RWPE1 (cell line): ENCODE measurements at regions not wholly inside any gene's neighbourhood (a gene's known extent, or its start where the extent isn't known, plus 50 kb on each side); places are given as distances from the start of the nearest gene placed in this dataset.

Experiments
- CTCF ChIA-PET: fragments of 350-600 bp; sonication (Branson Sonifier 250); formaldehyde crosslinking; extraction: SDS; loops from one replicate; lab custom pipeline; 2021; lab: Yijun Ruan, JAX
- POLR2A ChIA-PET: fragments of 400-600 bp; formaldehyde crosslinking; extraction: SDS; loops from one replicate; lab custom pipeline; 2020; ENCODE audit warnings: antibody characterized with exemption; ENCODE audit not compliant: low non-redundant PET; lab: Yijun Ruan, JAX
- DNase-seq: peaks from one replicate; pipeline ENCODE4 v3.0.0; 2012; ENCODE audit warnings: low spot score
- H3K27ac ChIP-seq: fragments of 450-650 bp; 2 replicates; pipeline ENCODE4 v1.5.1; 2017
- TF ChIP-seq, protein P1 (sequence below): fragments of 450-650 bp; conservative IDR thresholded peaks from 2 replicates; pipeline ENCODE4 v1.5.1; 2017; ENCODE audit warnings: low read depth, mild to moderate bottlenecking

DNA sequence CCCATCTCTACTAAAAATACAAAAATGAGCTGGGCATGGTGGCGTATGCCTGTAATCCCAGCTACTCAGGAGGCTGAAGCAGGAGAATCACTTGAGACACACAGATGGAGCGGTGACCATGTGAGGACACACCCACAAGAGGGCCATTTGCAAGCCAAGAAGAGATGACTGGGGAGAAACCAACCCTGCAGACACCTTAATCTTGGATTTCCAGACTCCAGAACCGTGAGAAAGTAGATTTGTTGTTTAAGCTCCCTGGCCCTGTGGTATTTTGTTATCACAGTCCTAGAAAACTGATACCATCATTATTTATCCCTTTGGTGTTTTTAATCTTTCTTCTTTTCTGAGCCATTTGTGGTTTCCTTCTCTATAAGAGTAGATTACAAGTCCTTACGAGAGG lies 88.6 kb upstream of the ID2 start:
- no peak for DNase-seq
- TF ChIP-seq, protein P1, sequence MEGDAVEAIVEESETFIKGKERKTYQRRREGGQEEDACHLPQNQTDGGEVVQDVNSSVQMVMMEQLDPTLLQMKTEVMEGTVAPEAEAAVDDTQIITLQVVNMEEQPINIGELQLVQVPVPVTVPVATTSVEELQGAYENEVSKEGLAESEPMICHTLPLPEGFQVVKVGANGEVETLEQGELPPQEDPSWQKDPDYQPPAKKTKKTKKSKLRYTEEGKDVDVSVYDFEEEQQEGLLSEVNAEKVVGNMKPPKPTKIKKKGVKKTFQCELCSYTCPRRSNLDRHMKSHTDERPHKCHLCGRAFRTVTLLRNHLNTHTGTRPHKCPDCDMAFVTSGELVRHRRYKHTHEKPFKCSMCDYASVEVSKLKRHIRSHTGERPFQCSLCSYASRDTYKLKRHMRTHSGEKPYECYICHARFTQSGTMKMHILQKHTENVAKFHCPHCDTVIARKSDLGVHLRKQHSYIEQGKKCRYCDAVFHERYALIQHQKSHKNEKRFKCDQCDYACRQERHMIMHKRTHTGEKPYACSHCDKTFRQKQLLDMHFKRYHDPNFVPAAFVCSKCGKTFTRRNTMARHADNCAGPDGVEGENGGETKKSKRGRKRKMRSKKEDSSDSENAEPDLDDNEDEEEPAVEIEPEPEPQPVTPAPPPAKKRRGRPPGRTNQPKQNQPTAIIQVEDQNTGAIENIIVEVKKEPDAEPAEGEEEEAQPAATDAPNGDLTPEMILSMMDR, result no peak
- ChIA-PET POLR2A (interaction anchor here (0.6 kb wide), 1 partner anchor 28 kb away, joined by 3 read pairs; no protein-coding TSS in a partner anchor), CTCF (interaction anchor here (0.5 kb wide), 1 partner anchor 1556 kb away, joined by 4 read pairs; no protein-coding TSS in a partner anchor)
- no peak overlapping the region for H3K27ac ChIP-seq

- no peak for DNase-seq
- CTCF ChIA-PET, result interaction anchor here (0.7 kb wide), 1 partner anchor 577 kb away, joined by 3 read pairs; no protein-coding TSS in a partner anchor
- TF ChIP-seq, protein P1, result no peak
- POLR2A ChIA-PET, result no interaction called here
- H3K27ac ChIP-seq, result no peak overlapping the region
Measured at GRCh38 chr2:8594731-8595427, 87.0 kb upstream of the ID2 start.

DNA sequence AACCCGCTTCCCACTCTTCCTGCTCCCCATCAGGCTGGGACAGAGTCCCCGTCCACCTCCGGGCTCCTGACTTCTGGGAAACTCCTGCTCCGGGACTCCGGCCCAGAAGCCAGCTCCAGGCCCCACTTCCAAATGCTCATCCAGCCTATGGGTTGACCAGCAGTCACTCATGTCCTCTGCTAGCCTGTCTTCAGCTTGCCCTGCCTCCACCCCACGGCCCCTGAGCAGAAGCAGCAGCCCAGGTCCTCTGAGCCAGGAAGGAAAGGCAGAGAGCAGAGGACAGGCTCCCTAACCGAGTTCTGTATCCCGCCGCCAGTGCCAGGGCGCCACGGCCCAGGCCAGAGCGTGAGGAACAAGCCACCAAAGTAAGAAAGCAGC lies 86.4 kb upstream of the ID2 start:
- ChIA-PET POLR2A (no interaction called here), CTCF (interaction anchor here (0.7 kb wide), 1 partner anchor 577 kb away, joined by 3 read pairs; no protein-coding TSS in a partner anchor)
- H3K27ac ChIP-seq, result no peak overlapping the region
- TF ChIP-seq, protein P1, result no peak
- no peak for DNase-seq

DNA sequence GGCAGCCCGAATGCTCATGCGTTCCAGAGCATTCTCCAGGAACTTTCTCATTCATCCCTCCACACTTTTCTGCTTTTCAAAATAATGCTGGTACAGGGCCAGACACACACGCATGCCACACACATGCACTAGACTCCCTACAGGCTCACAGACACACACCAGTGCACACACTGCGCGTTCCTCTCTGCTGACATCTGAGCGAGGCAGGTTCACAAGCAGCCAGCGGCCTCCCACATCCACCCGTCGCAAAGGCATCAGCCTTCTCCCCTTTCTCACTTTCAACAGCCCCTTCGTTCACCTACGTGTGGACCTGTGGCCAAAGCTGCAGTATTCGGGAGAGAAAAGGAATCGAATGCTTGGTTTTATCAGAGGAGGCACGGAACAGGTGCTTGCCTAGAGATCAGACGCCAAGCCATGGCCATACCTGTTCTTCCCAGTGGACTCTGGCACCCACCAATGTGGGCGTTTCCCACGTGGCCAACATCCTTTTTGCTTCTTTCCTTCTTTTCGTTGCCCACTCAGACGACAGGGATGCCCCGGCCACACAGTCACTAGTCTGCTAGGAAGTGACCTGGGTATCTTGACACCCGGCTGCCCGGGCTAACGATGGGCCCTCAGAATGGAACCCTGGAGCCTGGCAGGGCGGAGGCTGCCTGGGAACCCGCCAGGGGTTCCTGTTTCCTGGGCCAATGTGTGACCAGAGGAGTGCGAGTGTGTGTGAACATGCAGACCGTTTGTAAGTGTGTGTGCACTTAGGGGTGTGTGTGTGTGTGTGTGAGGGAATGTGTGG lies 85.8 kb upstream of the ID2 start:
- ChIA-PET CTCF (interaction anchor here (0.7 kb wide), 1 partner anchor 578 kb away, joined by 3 read pairs; no protein-coding TSS in a partner anchor), POLR2A (no interaction called here)
- TF ChIP-seq, protein P1, result no peak
- no peak for DNase-seq
- H3K27ac ChIP-seq, result no peak overlapping the region

DNA sequence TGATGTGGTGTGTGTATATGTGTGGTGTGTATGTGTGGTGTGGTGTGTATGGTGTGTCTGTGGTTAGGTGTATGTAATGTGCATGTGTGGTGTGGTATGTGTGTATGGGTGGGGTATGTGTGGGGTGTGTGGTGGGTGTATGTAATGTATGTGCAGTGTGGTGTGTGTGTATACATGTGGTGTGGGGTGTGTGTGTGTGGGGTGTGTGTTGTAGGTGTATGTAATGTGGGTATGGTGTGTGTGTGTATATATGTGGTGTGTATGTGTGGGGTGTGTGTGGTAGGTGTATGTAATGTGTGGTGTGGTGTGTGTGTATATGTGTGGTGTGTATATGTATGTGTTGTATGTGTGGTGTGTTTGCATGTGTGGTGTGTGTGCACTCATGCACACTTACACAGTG lies 84.8 kb upstream of the ID2 start:
- no peak overlapping the region for H3K27ac ChIP-seq
- ChIA-PET CTCF (no interaction called here), POLR2A (no interaction called here)
- TF ChIP-seq, protein P1, result no peak
- no peak for DNase-seq

GRCh38 chr2:8597559-8598225 lies 84.2 kb upstream of the ID2 start:
- peak overlapping the region; percentile 46 for H3K27ac ChIP-seq
- ChIA-PET CTCF (no interaction called here), POLR2A (no interaction called here)
- TF ChIP-seq, protein P1, result no peak
- DNase-seq, result no peak
